Stimulated activated CD8-positive, alpha-beta memory T cell treated with anti-CD3 and anti-CD28 coated beads, Interleukin-4, amount 100 ng/mL, for 24 hours (primary cell): ENCODE measurements at regions not wholly inside any gene's neighbourhood (a gene's known extent, or its start where the extent isn't known, plus 50 kb on each side); places are given as distances from the start of the nearest gene placed in this dataset.
"Not testable (repeated sequence)": the region's sequence is repeated elsewhere in the genome, so short reads cannot be mapped to it uniquely, and the experiment has no call there.

Source experiments
- DNase-seq: peaks from one replicate; pipeline ENCODE4 v3.0.0-alpha.2; 2020; ENCODE audit warnings: low read depth

DNA sequence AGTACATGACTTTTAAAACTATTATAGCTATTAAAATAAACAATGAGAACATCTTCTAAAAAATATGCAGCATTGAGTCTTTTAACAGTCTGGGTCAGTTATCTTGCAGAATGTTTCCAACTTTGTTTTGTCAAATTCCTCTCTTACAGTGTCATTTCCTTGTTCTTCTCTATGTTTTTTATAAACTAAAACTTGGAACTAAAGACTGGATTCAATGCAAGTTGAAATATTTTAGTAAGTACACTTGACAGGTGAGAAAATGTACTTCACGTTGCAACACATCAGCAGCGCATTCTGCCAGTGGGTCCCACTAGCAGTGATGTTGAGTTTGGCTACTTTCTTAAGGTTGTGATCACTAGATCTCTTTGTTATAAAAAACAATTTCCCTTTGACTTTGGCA lies 1407.6 kb upstream of the RAG2 start:
- DNase-seq, result no peak

DNA sequence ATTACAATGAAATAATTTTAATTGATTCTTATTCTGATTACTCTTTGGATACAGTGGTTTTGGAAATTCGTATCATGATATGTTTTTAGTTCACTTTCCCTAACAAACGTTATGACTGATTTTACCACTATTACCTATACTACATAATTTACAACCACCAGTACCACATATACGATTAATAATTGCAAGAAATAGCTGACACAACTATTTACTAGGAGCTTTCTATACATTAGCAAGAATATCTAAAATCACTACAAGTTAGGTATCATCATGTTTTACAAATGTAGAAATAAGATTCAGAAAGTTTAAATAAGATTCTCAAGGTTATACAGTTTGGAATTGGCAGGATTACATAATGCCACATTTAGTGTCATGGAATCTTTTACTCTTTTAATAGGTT lies 1401.1 kb upstream of the RAG2 start:
- DNase-seq, result no peak

DNA sequence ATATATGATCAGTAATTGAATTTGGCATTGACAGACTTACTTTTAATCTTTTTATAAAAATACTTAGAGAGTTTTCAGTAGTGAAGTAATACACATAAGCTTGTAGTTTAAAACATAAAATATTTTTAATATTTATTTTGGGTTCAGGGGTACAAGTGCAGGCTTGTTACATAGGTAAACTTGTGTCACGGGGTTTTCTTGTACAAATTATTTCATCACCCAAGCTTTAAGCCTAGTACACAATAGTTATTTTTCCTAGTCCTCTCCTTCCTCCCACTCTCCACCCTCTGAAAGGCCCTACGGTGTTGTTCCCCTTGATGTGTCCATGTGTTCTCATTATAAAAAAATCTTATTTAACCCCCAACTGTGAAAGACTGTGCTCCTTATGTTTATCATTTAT lies 1397.8 kb upstream of the RAG2 start:
- DNase-seq, result no peak

DNA sequence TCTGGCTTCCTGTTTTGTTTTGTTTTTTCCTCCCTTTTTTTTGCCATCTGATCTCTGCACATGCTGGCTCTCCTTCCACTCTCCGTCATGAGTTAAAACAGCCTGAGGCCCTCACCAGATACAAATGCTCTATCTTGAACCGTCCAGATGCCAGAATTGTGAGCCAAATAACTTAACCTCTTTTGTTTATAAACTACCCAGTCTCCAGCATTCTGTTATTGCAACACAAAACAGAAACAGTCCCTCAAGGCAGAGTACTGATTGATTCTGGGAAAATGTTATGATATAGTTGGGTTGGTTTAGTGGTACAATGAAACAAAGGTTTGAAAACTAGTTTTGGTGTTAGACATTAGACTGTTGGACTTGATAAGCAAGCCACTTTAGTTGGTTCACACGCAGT lies 1390.0 kb upstream of the RAG2 start:
- no peak for DNase-seq

DNA sequence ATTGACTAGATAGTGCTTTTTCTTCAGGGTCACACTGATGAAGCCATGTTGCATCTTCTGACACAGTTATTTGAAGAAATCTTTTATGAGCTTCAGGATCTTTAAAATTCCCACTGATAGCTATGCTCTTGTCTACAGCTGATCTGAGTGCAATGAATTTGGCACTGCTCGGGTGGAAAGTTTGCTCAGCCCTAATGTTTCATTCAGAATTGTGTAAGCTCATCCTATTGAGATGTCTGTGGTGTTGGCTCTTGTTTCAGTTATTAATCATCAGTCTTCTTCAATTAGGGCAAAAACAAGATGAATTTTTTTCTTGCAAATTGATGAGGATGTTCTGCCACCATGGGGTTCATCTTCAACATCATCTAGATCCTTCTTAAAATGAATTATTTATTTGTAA lies 1387.0 kb upstream of the RAG2 start:
- DNase-seq, result no peak

DNA sequence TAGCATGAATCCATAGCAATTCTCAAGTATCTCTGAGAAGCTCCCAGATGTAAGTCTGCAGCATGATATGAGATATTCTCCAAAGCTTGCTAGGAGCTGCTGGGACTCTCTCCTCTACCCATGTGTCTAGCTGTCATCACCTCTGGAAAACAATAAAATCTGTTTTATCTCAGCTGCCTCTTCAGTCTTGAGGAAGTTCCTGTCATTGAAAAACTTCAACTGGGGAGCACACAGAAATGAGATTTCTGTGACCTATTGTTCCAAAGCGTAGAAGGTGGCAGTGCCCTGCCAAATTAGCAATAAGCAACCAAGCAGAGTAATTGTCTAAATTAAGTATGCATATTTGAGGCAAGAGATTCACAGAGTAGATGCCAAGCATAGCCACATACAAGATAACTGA lies 1380.6 kb upstream of the RAG2 start:
- no peak for DNase-seq

DNA sequence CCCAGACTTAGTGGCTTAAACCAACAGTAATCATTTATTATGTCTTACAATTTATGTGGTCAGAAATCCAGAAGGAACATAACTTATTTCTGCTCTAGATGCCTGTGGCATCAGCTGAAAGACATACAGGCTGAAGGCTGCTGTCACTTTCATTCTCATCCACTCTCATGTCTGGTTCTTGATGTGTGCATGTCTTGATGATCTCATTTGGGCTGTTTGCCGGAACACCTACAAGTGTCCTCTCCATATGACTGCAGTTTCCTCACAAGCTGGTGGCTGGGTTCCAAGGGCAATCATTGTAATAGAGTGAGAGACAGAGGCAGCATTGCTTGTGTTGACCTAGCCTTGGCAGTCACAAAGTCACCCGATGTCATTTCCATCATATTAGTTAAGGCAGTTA lies 1375.9 kb upstream of the RAG2 start:
- no peak for DNase-seq

DNA sequence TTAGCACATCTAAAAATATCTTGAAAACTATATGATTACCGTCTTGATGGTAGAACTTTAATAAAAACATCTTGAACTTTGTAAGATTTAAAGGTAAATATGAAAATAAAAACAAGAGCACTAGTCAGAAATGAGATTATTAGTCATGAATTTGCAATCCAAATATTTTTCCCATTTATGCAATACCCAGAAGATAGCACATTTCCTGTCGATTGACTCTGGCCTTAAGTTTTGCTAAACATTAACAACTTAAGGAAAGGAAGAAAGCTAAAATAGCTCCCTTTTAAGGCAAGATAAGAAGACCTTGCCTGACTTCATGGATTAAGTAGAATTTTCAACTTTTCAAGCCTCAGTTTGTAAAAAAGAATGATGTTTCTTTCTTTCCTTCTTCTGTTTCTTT lies 1374.7 kb upstream of the RAG2 start:
- DNase-seq, result no peak

DNA sequence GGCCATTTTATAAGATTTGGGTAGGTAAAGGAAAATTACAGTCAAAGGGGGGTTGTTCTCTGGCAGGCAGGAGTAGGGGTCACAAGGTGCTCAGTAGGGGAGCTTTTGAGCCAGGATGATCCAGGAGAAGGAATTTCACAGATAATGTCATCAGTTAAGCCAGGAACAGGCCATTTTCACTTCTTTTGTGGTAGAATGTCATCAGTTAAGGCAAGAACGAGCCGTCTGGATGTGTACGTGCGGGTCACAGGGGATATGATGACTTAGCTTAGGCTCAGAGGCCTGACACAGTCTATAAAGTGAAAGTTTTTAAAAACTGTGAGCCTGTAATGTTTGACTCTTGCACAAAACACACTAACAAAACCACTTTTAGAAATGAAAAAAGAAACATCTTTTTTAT lies 1371.3 kb upstream of the RAG2 start:
- not testable (repeated sequence) for DNase-seq

DNA sequence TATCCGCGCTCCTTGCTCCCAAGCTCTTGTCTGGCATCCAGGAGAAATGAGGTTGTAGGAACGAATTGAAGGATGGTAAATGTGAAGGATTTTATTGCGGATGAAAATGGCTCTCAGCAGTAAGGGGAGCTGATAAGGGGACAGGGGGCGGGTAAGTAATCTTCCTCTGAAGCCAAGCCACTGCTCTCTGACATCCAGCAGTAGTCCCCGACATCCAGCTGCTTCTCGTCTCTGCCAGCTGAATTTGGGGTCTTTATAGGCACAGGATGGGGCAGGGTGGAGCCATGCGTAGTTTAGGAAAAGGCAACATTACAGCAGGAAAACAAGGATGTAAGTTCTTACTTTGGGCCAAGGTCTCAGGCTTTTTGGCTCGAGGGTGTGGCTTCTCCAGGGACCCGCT lies 1370.1 kb upstream of the RAG2 start:
- no peak for DNase-seq

DNA sequence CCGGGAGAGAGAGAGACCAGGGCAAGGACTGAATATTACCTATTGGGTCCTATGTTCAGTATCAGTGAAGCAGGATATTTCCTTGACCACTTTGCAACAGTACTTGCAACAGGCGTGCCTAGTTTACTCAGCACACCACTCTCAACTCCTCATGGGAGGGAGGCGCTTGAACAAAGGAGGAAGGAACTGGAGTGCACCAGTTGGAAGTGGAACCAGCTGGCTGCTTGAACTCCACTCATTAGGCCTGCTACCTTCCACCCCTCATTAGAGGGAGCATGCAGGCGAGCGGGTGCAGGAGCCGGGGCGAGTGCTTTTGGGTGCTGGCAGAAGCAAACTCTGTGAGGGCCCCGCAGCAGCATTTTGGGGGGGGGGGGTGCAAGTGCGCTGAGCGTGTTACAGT lies 1369.6 kb upstream of the RAG2 start:
- no peak for DNase-seq

DNA sequence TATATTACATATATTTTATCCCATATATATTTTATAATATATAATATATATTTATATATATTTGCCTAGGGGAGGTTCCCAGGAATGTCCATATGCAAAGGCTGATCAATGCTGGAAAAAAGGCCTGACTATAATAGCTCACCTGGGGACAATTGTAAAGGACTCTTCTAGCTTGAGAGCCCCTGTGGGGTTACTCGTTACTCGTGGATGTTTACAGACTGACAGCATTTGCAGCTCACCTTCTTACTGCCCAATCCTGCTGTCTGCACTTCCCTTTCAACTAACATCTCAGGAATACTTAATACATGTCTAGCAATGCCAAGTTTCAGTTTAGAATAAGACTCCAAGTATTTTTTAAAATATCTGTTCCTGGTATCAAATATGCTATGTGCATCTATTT lies 1365.4 kb upstream of the RAG2 start:
- no peak for DNase-seq

DNA sequence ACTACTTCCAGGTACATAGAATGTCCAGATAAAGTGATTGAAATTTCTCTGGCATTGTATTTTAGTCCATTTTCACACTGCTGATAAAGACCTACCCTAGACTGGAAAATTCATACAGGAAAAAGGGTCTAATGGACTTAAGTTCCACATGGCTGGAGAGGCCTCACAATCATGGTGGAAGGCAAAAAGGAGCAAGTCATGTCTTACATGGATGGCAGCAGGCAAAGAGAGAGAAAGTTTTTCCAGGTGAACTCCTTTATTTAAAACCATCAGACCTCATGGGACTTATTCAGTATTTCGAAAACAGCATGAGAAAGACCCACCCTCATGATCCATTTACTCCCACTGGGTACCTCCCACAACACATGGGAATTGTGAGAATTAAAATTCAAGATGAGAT lies 1359.7 kb upstream of the RAG2 start:
- no peak for DNase-seq

DNA sequence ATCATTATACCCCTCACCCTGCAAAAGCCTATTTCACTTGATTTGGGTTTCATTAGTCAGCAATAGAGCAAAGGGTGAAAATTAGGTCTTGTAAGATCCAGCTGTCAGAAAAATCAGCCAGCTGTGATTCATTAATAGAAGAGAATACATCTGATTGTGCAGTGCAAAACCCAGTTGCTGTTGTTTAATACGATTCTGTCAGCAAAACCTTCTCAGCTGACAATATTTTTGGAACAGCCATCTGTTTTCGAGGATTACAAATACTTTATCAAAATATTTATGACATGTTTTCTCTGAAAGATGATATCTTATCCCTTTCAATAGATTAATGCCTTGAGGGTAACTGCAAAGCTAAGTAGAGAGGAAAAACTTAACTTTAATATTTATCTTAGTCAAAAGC lies 1354.0 kb upstream of the RAG2 start:
- DNase-seq, result no peak

DNA sequence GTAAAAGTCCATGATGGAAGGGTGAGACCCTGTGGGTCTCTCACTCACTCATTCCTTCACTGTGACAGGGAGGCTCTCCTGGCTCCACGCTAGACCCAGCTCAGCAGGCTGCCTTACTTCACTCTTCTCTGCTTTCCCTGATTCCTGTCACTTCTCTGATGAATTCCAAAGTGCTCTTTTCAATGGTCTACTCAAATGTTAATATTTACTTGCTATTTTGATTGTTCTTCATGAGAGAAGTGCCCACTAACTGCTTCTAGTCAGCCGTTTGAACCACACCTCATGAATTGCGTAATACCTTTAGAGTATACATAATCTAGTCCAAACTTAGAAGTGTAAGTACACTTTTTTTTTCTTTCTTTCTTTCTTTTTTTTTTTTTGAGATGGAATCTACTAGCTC lies 1350.2 kb upstream of the RAG2 start:
- no peak for DNase-seq

DNA sequence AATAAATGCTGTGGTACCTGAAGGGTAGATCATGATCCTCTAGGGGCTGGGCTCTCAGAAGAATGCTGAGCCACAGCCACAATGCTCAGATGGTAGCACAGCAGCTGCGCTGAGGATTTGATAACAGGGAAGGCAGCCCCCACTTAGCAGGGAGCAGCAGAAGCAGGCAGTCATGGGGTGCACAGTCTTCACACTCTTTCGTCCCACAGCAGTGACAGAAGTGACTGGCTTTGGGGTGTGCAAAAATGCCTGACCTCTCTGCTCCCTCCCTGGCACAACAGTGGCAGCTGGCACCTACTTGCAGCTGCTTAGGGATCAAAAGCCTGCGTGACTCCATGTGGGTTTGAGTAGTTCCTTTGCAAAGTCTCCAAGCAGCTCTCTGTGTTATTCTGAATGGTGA lies 1349.8 kb upstream of the RAG2 start:
- DNase-seq, result no peak

DNA sequence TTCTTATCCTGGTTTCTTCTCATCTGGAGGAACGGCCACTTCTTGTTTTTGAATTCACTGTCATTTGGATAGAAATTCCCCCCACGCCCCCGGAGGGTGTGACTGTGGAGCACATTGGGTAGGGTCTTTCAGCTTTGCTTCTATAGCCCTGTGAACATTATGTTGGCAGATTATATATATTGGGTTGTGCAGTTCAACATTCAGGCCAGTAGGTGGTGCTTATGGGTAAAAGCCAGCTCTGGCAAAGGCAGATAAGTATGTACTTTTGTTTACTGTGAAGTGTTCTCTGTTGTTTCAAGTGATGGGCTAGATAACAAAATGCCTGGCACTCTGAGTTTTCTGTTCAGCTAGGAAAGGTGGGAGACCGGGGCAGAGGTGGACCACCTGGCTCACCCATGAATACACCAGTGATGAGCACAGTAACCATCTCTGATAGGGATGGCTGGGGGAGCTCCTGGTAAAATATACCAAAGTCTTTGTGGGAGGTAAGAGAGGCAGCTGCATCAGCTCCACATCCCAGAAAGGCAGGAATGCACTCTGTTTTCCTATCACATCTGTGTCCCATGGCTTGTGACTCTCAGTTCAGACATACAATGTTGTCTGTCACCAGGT lies 1348.2 kb upstream of the RAG2 start:
- no peak for DNase-seq

DNA sequence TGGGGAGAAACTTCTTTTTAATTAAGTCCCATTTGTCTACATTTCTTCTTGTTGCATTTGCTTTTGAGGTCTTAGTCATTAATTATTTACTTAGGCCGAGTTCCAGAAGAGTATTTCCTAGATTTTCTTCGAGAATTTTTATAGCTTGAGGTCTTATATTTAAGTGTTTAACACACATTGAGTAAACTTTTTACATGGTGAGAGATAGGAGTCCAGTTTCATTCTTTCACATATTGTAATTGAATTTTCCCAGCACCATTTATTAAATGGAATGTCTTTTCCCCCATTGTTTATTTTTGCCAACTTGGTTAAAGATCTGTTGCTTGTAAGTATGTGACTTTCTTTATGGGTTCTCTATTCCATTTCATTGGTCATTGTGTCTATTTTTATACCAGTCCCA lies 1344.0 kb upstream of the RAG2 start:
- DNase-seq, result no peak

DNA sequence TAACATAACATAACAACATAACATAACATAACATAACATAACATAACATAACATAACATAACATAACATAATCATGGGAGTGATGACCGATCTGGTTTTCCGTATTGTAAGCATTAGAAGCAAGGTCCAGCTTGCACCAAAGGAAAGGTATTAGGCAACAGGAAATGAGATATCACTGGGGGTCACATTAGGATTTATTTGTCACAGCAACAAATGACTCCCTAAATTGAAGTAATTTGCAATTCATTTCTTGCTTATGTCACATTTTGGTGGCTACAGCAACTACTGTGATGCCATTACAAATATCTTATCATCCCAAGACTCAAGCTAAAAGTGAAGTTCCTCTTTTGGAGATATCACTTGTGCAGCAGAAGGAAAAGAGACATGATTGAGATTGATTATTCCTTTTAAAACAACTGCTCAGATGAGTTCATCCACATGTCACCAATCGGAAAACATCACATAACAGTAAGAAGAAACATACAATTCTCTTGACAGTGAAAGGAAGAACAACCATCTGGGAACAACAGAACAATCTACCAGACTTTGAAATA lies 1331.1 kb upstream of the RAG2 start:
- no peak for DNase-seq

DNA sequence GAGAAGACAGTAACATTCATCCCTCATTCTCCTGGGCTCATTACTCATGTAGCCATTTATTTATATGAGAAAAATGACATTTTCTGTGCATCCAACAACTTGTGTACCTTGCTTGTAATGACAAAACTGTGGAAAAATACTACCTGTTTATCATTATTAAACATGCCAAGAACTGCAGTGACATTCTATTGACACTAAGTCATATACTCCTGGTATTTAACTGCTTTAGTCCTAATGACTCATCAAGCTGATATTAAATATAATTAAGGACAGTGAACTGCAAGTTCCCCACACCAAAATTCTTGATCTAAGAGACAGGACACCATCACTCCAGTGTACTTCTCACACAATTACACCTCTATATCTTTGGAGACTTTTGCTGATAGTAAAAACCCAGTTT lies 1328.7 kb upstream of the RAG2 start:
- DNase-seq, result no peak

DNA sequence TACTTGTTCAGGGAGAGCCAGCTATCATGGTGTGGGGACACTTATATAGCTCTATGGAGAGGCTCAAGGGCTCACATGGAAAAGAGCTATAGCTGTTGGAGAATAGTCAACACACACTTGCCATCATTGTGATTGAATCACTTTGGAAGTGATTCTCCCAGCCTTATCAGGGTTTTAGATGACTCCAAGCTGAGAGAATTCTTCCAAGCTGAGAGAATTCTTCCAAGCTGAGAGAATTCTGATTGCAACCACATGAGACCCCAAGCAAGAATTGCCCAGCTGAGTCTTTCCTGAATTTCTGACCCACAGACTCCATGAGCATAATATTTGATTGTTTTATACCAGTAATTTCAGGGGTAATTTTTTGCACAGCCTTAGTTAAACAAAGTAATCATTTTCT lies 1318.3 kb upstream of the RAG2 start:
- DNase-seq, result no peak

DNA sequence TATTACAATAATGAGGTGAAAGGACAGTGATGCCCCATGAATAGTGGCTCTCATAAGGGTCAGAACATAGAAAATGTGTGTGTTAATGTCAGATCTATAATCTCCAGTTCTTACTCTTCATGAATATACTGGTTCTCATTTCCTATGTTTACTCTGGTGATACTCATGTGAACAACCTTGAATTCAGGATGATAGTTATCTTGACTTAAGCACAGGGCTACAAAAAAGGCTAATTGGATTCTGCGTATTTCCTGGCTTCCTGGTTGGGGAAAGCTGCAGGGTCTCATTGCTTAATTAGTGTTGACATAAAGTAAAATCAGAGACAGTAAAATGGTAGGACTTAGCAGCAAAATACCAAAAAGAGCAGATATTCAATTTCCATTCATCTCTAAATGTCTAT lies 1316.8 kb upstream of the RAG2 start:
- no peak for DNase-seq

DNA sequence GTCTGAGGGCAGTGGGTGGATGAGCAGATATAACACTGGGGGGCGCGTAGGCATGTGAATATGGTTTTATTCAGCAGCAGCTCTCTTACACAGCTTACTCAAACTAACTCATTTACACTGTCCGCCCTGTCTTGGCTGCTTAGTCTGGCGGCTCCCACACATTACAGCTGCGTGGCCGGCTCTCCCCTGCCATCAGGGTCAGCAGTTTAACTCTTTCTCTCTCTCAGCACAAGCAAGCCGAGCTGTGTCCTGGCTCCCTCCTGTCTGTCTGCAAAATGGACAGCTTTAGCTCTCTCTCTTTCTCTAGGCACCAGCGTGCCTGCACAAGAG lies 1310.1 kb upstream of the RAG2 start:
- DNase-seq, result no peak

DNA sequence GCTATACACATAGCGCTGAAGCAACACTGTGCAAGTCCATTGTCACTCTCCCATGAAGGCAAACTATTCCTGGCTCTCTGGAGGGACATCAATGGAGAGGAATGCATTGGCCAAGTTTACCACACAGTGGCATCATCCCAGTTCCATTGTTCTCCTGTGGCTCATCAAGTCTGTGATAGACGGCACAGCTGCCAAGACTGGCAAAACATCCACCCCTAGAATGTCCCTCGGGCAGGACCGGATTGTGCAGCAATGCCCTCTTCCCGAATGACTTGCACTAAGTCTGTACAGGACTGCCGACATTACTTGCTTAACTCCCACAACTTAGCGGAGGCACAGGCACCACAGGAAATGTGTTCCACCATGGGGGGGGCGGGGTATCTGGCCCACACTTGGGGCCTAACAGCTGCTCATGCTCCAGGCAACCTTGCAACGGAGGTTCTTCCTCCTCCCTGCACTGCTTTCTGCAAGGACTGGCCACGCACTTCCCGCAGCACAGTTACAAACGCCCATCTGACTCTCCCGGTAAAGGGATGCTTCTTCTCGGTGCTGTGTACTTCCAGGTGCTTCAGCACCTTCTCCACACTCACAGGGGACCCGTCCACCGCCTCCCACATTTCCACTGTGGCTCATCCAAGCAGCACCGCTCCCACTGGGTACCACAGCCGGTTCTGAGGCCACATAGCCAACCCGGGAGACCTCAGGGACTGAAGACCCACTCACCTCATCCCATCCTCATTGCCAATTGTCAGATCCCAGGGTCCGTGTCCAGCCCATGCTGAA lies 1309.6 kb upstream of the RAG2 start:
- no peak for DNase-seq
